Kidney (tissue), 13 donors: ENCODE measurements at regions not wholly inside any gene's neighbourhood (a gene's known extent, or its start where the extent isn't known, plus 50 kb on each side); places are given as distances from the start of the nearest gene placed in this dataset.
A peak's percentile ranks its signal among the peaks of the same experiment; 100 is the strongest.

ENCODE experiments used
- DNase-seq, 5 donors: peaks; one replicate each; pipeline ENCODE4 v3.0.0-alpha.2; 2013 to 2020
- FAIRE-seq: peaks from 2 replicates; lab custom pipeline; 2012; peaks lifted over from hg19 to GRCh38; lab: Jason Lieb, UNC
- H3K27ac ChIP-seq, 2 donors: one replicate each; pipeline ENCODE4 v1.7.0; 2013; ENCODE audit warnings: low read depth in 2 of 2, low read length in 2 of 2, inconsistent platforms in 1 of 2
- H3K27me3 ChIP-seq: one replicate; pipeline ENCODE4 v1.7.1; 2013; ENCODE audit warnings: low read length, inconsistent platforms; ENCODE audit not compliant: control insufficient read depth, insufficient read depth
- H3K36me3 ChIP-seq, 3 donors: one replicate each; pipeline versions ENCODE4 v1.7.0 to v1.7.1; 2013; ENCODE audit warnings: low read length in 3 of 3, control low read depth in 1 of 3, inconsistent platforms in 1 of 3; ENCODE audit not compliant: insufficient read depth in 3 of 3, control insufficient read depth in 2 of 3
- H3K4me1 ChIP-seq, 3 donors: one replicate each; pipeline versions ENCODE4 v1.7.0 to v1.7.1; 2013; ENCODE audit warnings: low read length in 3 of 3, inconsistent platforms in 1 of 3, low read depth in 1 of 3; ENCODE audit not compliant: control insufficient read depth in 2 of 3, insufficient read depth in 2 of 3
- H3K4me3 ChIP-seq, 3 donors: one replicate each; pipeline versions ENCODE4 v1.7.0 to v1.8.1; 2013; ENCODE audit warnings: low read length in 3 of 3, control low read depth in 1 of 3, inconsistent platforms in 1 of 3
- H3K9ac ChIP-seq, 3 donors: one replicate each; pipeline versions ENCODE4 v1.7.0 to v1.7.1; 2013; ENCODE audit warnings: low read length in 3 of 3, control low read depth in 1 of 3, inconsistent platforms in 1 of 3
- H3K9me3 ChIP-seq, 3 donors: one replicate each; pipeline versions ENCODE4 v1.7.0 to v1.7.1; 2013; ENCODE audit warnings: low read length in 3 of 3, control low read depth in 1 of 3, inconsistent platforms in 1 of 3; ENCODE audit not compliant: control insufficient read depth in 2 of 3, insufficient read depth in 1 of 3
- CTCF ChIP-seq: IDR thresholded peaks from 3 replicates; pipeline ENCODE4 v1.5.1; 2012; ENCODE audit warnings: mild to moderate bottlenecking, moderate library complexity, borderline replicate concordance; ENCODE audit not compliant: insufficient read depth; ENCODE audit errors: extremely low read depth
- intact Hi-C: fragments of 100-400 bp; cut with DNase I; formaldehyde crosslinking; loops from one replicate; pipeline ENCODE4 v1.11.1; 2022
- donor health status: control.
- donor health status: control.
- donor health status: control.
- donor health status: control.
- donor health status: control.
- donor health status: DM: yes; HTN: yes; CAD: no.
- donor health status: Normal renal cell carcinoma (clear cell type).

- intact Hi-C loops: no loop called here
- no peak for FAIRE-seq
These were observed 698.0 kb upstream of the POU3F2 start for GRCh38 chr6:98136333-98136732.

GRCh38 chr6:98137391-98137790 is 697.0 kb upstream of the POU3F2 start:
- DNase-seq (no peak), FAIRE-seq (no peak)
- no peaks in the 10 kb centered on the region for H3K27me3 ChIP-seq
- TF ChIP-seq CTCF: no peak
- no peak overlapping the region for H3K9ac ChIP-seq
- no peaks in the 10 kb centered on the region for H3K4me1 ChIP-seq
- no peaks in the 10 kb centered on the region for H3K9me3 ChIP-seq
- H3K36me3 ChIP-seq: no peaks in the 10 kb centered on the region
- no peak overlapping the region for H3K27ac ChIP-seq
- intact Hi-C loops: no loop called here
- H3K4me3 ChIP-seq: no peak overlapping the region

More at GRCh38 chr6:98136333-98136732, 698.0 kb upstream of the POU3F2 start:
- Histone ChIP-seq H3K27me3 (no peaks in the 10 kb centered on the region), H3K36me3 (no peaks in the 10 kb centered on the region), H3K4me1 (no peaks in the 10 kb centered on the region), H3K27ac (no peak overlapping the region), H3K9ac (no peak overlapping the region), H3K4me3 (no peak overlapping the region), H3K9me3 (no peaks in the 10 kb centered on the region)
- TF ChIP-seq CTCF: no peak
- DNase-seq: peak in 2 of 5 donors; percentile 6 to 19

GRCh38 chr6:98142839-98143238 is 691.5 kb upstream of the POU3F2 start:
- no peak for TF ChIP-seq CTCF
- Histone ChIP-seq H3K4me1 (no peaks in the 10 kb centered on the region), H3K9ac (no peak overlapping the region), H3K4me3 (no peak overlapping the region), H3K27ac (no peak overlapping the region), H3K36me3 (no peaks in the 10 kb centered on the region), H3K9me3 (peaks cover 0 to 7% (median 0%) of the 10 kb centered on the region in 3 donors), H3K27me3 (no peaks in the 10 kb centered on the region)
- intact Hi-C loops: no loop called here
- FAIRE-seq (no peak), DNase-seq (no peak)

GRCh38 chr6:98146656-98147055 is 687.7 kb upstream of the POU3F2 start:
- TF ChIP-seq CTCF: no peak
- H3K36me3 ChIP-seq: no peaks in the 10 kb centered on the region
- intact Hi-C loops: no loop called here
- H3K4me1 ChIP-seq: no peaks in the 10 kb centered on the region
- DNase-seq (no peak), FAIRE-seq (no peak)
- no peak overlapping the region for H3K9ac ChIP-seq
- H3K4me3 ChIP-seq: no peak overlapping the region
- no peak overlapping the region for H3K27ac ChIP-seq
- no peaks in the 10 kb centered on the region for H3K27me3 ChIP-seq
- peaks cover 0 to 7% (median 0%) of the 10 kb centered on the region in 3 donors for H3K9me3 ChIP-seq
